HG02623 (cell line): ENCODE measurements at regions not wholly inside any gene's neighbourhood (a gene's known extent, or its start where the extent isn't known, plus 50 kb on each side); places are given as distances from the start of the nearest gene placed in this dataset.
"Not testable (repeated sequence)": the region's sequence is repeated elsewhere in the genome, so short reads cannot be mapped to it uniquely, and the experiment has no call there.

Source experiments
- ATAC-seq: cut with Tn5 transposase; IDR thresholded peaks from one replicate; pipeline ENCODE4 v1.9.1; 2021; ENCODE audit warnings: moderate library complexity; ENCODE audit not compliant: unreplicated experiment

DNA sequence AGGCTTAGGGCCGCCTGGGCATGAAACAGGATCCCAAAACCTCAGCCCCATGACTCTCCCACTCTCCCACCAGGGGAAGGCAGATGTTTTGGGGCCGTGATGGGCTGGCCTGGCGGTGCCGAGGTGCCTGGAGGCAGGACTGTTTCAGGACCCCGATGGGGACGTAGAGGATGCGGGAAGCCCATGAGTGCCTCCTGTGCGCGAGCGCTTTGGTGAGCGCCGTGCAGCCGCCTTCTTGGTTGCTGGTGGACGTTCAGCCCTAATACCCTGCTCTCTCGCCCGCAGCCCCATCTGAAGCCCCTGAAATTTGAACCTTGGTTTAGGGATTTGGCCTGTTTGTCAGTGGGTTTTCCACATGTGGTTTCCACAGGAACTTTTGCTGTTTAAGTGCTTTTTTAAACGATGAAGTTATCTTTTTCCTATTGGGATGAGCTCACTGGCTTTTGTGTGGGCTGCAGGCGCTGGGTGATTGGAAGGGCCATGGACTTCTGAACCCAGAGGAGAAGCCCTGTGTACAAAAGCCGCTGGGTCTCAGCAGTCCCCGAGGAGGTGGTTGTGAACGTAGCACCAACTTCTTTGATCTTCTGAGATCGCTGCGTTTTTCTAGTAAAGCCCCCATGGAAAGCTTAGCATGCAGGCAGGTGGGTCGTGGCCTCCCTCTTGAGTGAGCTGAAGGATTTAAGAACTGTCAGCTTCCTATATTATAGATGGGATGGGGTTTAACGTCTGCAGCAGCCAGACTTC, 145.7 kb downstream of the NPIPB11 start:
- ATAC-seq: not testable (repeated sequence)

DNA sequence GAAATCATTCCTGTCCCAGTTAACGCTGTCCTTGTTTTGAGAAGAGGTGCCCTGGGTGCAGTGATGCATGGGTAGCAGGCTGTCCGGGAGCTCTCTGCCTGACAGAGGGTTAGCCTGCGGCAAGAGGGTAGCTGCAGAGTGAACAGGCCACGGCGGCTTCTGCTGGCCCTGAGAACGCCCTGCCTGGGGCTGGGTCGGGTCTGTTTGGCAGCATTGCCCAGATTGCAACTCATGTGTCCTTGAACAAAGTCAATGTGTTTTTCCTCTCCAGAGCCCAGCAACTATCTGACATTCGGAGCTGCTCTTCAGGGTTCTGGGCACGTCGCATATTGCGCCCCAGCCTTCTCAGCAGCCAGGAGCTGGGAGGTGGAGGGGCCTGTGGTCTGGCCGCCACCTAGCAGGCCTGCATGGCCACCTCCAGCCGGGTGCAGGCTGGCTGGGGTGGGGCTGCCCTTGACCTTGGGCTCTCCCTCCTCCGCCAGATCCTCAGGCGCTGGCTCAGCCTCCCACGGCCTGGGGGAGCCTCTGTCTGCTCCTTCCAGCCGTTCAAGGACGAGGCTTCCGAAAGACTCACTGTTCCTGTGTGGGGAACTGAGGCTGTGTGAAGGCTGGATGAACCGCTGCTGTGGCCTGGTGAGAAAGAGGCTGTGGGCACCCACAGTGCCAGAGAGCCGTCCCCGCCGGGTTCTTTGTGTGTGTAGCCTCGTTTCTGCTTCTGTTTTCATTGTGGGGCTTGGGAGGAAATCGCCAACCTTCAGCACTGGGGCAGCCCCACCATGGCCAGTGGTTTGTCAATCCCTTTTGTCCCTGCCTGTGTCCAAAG, 146.7 kb downstream of the NPIPB11 start:
- ATAC-seq: not testable (repeated sequence)

DNA sequence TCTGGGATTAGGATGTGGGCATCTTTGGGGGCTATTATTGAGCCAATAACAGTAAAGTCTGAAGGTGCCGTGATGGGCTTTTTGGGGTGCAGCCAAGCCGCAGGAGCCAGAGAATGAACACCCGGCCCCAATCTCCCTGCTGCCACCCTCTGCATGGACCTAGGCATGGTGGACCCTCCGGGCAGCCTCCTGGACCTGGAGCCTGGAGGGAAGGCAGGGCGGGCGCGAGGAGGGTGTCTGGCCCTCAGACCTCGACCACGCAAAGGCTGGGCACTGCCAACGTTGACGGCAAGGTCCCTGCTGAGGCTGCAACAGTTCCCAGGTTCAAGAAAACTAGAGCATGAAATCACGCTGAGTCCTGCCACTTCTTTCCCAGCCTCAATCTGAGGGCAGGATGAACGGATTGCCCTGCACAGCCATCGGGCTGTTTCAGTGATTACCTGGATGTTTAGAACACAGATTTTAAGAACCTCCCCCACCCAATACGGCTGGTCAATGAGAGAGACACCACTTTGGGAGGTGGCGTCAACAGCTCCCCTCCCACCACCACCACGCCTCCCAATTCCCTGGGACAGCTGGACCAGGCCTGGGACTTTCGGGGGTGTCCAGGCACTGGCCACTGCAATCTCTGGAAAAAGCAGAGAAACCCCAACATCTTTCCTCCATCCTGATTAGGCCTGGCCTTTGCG, 147.4 kb downstream of the NPIPB11 start:
- not testable (repeated sequence) for ATAC-seq

DNA sequence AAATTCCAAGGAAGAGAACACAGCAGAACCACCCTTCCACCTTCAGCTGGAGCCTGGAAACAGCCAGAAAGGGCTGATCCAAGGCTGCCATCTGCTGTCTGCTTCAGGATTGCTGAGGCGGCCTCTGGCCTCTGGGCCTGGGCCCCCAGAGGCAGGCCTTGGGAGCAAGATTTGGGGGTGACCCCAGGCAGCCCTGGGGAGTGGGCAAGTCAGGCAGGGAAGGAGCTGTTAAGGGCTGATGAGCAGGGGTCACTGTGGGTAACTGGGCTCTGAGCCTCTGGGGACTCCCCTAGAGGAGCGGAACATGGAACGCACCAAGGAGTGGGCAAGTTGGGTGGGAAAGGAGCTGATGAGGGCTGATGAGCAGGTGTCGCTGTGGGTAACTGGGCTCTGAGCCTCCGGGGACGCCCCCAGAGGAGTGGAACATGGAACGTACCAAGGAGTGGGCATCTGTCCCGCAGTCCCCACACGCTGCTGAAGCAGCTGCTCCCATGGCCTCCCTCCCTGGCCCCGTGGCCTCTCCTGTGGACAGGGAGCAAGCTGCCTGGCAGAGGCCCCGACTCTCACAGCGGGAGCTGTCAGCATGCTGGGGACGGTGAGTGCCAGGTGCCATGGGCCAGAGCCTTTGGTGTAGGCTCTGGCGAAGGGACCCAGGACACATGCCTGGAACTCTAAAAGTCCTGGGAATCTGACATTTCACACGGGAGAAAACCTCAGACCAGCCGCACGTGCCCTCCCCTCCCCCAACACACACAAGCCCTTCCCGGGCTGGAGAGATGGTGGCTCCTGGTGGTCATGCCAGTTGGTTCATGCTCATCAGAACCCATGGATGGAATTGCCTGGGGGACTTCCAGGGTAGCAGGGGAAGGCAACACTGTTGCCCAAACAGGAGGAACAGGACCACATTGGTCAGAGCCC, 148.8 kb downstream of the NPIPB11 start:
- ATAC-seq: not testable (repeated sequence)

DNA sequence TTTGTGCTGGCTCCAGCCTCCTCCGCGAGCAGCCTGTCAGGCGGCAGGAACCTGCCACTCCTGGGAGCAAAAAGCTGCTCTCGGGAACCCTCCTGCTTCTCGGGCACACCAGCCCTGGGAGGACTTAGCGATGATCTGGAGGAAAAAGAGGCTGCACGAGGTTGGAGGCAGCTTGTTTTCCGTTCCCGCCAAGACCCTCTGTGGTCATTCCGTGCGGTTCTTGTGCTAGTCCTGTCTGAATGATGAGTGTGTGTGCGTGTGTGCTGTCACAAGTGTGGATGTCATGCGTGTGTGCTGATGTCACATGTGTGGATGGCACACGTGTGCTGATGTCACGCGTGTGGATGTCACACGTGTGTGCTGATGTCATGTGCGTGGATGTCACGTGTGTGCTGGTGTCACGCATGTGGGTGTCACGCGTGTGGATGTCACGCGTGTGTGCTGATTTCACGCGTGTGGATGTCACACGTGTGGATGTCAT, 150.0 kb downstream of the NPIPB11 start:
- no peak for ATAC-seq

DNA sequence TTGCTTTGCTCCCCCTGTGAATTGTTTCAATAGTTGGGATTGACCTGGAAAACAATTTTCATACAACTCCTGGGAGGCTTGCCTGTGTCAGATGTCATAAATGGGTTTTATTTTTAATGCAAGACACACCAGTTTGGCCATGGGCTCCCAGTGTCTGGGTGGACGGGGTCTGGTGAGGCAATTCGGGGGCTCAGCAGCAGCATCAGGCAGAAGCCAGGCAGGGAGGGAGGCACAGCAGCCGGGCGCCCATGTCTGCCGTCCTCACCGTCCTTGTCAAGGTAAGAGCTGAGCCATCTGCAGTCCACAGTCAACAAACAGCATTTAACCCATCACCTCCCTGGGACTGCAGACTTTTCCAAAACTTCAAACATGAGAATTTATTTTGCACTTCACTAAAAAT, 150.6 kb downstream of the NPIPB11 start:
- not testable (repeated sequence) for ATAC-seq

DNA sequence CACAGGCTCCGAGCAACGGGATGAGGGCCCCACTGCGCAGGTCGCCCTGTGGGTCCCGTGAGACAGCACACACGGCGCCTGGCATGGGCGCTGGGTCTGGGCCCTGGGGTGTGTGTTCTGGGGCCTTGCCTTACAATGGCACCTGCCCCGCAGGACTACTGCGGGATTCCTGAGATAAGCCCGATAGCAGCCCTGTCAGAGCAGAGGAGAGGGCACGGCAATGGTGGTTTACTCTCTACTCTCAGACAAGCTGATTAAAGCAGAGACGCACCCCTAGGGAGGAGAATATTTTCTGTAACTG, 151.1 kb downstream of the NPIPB11 start:
- ATAC-seq: not testable (repeated sequence)

DNA sequence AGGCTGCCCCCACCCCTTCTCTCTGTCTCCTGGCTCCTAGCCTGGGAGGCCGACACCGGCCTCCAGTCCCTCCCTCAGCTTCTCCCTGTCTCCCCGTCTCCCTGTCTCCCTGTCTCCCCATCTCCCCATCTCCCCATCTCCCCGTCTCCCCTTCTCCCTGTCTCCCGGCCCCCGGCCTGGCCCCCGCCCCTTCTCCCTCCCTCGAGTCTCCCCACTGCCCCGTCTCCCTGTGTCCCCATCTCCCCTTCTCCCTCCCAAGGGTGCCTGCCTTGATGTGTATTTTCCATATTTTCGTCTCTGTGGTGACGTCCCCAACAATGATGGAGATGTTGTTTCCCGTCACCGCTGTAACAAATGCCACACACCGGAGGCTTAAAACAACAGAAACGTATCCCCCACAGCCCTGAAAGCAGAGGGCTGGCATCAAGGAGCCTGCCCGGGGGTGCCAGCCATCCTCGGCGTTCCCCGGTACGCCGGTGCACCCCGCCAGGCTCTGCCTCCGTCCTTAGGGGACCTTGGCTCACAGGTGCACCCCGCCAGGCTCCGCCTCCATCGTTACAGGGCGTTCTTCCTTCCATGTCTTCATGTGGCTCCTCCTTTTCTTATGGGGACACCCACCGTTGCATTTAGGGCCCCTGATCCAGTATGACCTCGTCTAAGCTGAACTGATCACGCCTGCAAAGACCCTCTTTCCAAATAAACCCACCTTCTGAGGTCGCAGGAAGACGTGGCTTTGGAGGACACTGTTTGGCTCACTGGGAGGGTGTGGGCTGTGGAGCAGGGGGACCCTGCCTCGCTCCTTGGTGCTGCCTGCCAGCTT, 151.6 kb downstream of the NPIPB11 start:
- no peak for ATAC-seq

DNA sequence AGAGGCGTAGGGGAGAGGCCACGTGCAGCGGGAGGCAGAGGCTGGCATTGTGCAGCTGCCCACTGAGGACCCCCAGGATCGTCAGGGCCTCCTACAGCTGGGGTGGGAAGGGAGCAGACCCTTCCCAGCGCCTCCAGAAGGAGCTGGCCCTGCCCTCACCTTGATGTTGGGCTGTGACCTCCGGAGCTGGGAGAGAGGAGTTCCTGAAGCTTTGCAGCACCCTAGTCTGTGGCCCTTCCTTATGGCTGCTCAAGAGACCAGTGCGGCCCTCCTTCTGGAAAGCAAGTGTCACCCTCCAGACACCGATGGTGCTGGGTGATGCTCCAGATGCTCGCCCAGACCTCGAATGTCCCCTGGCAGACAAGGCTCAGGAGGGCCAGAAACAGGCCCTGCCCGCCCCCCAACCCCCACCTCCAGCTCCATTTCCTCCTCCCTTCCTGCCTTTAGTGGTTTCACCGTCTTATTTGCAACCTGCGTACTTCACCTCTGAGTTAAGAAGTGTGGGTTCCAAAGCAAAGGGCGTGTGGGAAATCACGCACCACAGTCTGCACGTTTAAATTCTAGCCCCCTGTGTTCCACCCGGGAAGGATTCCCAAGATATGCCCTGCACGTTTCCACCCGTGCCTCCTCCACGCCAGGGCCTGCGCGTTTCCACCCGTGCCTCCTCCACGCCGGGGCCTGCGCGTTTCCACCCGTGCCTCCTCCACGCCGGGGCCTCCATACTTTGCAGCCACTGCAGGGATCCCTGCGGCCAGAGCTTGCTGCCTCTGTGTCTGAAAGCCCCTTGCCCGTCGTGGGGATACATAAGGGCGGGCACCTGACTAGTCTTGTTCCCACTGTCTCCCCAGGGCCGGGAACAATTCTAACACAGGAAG, 152.6 kb downstream of the NPIPB11 start:
- ATAC-seq: not testable (repeated sequence)

DNA sequence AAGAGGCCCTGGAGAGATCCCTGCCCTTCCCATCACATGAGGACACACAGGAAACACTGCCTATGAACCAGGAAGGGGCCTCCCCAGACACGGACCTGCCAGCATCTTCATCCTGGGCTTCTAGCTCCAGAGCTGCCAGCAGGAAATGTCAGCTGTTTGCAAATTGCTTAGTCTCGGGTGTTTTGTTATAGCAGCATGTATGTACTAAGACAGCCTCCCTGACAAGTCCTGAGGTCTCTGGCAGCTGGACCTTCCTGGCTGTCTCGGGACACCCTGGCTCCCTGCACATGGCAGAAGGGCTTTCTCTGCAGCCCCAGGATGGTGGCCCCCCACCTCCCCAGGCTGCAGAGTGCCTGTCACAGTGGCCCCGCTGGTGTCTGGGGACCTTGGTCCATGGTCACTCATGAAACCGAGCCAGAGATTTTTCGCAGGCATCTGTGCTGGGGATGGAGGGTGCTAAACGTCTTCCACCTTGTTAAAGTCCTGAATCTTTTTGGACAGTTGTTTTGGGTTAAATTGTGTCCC, 153.4 kb downstream of the NPIPB11 start:
- ATAC-seq: not testable (repeated sequence)

DNA sequence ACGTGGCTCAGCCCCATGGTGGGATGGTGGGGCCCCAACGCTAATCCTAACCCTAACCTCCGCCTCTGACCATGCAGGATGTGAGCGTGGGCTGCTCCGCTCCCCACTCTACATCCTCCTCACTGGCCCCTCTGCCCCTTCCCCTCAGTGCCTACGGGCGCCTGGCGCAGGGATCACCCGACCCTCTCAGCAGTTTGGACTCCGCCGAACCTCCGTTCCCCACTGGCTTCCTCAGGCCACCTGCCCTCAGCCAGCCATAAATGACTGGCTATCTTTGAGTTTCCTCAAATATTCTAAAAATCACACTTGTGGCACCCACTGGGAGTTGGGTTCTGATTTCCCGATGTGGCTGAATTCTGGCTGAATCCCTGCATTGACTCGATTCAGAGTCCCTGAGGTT, 154.2 kb downstream of the NPIPB11 start:
- ATAC-seq: not testable (repeated sequence)

DNA sequence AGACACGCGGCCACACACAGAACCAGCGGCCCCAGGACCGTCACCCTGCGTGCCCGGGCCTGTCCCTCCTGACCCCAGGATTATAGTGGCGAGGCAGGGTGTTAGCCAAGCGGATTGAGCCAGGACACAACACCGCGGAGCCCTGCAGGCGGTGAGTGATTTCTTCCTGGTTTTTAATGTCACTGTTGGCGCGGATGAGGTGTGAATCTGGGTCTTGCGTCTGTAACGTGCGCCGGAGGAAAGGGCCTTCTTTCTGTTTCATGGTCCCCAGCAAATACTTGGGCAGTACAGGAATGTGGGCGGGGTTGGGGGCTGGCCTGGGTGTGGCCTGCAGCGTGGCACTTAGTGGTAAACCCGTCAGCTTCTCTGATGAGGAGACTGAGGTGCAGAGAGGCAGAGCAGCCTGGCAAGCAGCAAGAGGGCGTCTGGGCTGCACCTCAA, 154.9 kb downstream of the NPIPB11 start:
- not testable (repeated sequence) for ATAC-seq

DNA sequence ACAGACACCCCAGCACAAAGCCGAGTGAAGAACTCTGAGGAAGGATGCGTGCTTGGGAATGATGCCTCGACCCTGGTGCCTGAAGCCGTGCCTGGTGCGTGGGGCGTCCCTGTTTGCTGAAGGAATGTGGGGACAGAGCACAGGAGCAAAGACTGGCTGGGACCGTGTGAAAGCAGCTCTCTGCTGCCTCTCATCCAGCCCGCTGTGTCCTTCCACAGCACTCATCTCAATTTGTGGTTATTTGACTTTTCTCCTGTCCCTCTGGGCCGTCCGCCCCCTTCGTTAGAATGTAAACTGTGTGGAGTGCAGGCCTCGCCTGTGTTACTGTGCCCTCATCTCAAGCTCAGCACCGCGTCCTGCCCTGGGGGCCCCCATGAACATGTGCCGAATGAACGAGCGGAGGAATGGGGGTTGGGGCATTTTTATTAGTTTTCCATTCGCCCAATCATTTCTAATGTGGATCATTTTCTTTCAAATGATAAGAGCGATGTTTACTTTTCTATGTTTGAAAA, 155.5 kb downstream of the NPIPB11 start:
- ATAC-seq: not testable (repeated sequence)

DNA sequence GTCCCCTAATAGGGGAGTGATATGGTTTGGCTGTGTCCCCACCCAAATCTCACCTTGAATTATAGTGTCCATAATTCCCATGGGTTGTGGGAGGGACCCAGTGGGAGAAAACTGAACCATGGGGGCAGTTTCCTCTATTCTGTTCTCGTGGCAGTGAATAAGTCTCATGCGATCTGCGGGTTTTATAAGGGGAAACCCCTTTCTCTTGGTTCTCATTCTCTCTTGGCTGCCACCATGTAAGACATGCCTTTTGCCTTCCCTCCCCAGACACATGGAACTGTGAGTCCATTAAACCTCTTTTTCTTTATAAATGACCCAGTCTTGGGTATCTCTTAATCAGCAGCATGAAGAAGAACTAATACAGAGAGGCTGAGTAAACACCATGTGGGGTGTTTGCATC, 156.0 kb downstream of the NPIPB11 start:
- not testable (repeated sequence) for ATAC-seq

DNA sequence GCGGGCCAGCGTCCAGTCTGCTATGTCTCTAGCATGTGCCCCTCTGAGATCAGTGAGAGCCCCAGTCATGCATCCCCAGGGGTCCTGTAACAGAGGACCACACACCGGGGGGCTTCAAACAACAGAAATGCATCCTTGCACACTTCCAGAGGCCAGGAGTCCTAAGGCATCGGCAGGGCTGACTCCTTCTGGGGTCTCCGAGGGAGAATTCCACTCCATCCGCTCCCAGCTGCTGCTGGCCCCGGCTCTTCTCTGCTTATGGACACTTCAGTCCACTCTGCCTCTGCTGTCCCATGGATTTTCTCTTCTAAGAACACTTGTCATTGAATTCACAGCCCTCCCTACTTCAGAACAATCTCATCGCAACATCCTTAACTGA, 157.6 kb downstream of the NPIPB11 start:
- ATAC-seq: not testable (repeated sequence)

DNA sequence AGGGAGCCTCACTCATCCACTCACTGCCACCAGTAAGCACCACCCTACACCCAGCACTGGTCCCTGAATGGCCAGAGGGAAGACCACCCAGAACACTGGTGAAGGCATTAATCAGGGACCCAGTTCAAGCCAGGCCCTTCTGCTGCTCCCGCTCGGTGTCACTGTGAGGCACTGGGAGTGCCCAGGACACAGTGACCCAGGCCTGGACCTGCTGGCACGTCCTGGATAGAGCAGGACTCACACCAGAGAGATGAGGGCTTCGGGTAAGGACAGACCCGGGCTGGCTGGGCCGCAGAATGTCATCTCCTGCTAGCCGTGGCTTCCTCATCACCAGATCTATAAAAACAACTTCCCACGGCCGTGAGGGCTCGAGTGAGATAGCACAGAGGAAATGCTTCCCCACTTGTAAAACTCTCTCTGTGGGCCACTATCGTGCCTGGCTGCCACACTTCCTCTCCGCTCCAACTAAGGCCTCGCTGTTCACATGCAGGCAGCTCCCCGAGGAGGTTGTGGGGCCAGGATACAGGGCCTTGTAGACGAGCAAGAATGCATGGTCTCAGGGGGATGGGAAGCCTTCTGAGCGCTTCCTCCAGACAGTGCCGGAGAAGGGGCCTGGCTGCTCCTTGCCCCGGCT, 158.1 kb downstream of the NPIPB11 start:
- ATAC-seq: not testable (repeated sequence)

DNA sequence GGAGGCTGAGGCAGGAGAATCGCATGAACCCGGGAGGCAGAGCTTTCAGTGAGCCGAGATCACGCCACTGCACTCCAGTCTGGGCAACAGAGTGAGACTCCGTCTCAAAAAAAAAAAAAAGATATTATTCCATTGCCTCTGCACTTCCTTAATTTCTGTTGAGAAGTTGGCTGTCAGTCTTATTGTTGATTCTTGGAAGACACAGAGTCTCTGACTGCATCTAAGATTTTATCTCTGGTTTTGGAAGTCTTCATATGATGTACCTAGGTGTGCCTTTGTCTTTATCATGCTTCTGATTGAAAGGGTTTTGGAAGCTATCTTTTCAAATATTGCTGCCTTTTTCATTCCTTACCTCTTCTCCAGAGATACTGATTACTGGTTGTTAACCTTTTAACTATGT, 160.4 kb downstream of the NPIPB11 start:
- not testable (repeated sequence) for ATAC-seq

DNA sequence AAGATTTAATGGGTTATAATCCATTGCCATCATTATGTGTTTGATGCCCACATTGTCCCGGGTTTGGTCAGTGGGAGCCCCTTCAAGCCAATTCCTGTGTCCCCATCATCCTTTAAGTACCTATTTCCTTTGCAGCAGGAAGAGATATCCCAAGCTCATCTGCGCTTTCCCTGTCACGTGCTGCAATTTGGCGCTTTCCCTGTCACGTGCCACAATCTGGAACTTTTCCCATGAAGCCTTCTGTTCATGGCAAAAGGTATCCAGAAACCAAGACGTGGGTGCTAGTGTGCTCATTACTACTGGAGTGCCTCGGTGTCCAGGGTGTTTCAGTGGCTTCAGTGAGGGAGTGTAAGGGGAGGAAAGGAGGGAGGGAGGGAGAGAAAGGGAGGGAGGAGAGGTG, 168.5 kb downstream of the NPIPB11 start:
- ATAC-seq: no peak
